ENCODE measurements at regions not wholly inside any gene's neighbourhood (a gene's known extent, or its start where the extent isn't known, plus 50 kb on each side); places are given as distances from the start of the nearest gene placed in this dataset.
A peak's percentile ranks its signal among the peaks of the same experiment; 100 is the strongest.
"Not testable (repeated sequence)": the region's sequence is repeated elsewhere in the genome, so short reads cannot be mapped to it uniquely, and the experiment has no call there.

DNA sequence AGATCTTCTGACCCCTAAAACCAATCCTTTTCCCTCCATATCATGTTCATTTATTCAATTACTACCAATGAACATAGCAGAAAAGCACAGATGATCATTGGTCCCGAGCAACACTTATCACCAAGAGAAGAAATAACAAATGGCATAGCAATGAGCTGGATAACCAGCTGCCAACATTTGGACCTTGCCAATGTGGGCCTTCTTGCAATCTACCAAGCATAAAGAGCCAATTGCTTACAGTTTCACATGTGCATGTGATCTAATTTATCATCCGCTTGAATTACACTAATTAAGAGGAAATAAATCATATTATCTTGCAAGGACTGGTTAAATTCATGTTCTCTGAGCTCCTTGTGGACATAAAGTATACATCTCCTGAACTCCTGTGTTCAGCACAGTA, 134.8 kb upstream of the HMGA2 start:
- no peak for DNase-seq

DNA sequence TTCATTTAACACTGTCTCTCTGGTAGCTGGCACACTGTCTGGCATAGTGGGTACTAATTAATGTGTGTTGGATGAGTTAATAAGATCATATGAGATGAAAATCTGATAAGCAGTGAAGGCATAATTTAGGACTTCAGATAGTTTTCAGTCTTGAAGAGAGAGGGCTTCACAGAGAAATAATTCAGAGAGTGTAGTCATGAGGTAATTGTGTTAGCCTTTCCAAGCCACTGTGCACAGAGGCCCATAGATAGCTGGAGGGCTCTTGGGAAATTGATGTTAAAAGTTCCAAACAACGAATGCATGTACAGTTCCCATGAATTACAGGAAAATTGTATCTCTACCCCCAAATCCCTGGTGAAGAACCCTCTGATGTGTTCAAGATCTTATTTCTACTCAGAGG, 133.8 kb upstream of the HMGA2 start:
- no peak for DNase-seq

DNA sequence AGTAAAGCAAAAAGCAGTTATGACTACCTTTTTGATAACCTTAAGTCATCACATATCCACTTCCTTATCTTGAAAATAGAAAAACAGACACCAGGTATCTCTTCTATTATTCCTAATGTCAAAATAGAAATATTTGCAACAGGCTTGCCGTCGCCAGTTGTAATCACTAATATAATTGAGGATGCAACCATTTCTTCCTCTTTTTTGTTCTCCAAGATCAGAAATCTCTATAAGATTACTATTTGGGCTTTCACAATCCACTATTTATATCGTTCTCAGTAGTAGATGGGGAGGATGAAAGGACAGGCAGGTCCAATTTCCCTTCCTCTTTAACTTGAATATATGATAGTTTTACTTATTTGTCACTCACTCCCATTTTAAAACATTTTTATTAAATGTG, 130.2 kb upstream of the HMGA2 start:
- no peak for DNase-seq

DNA sequence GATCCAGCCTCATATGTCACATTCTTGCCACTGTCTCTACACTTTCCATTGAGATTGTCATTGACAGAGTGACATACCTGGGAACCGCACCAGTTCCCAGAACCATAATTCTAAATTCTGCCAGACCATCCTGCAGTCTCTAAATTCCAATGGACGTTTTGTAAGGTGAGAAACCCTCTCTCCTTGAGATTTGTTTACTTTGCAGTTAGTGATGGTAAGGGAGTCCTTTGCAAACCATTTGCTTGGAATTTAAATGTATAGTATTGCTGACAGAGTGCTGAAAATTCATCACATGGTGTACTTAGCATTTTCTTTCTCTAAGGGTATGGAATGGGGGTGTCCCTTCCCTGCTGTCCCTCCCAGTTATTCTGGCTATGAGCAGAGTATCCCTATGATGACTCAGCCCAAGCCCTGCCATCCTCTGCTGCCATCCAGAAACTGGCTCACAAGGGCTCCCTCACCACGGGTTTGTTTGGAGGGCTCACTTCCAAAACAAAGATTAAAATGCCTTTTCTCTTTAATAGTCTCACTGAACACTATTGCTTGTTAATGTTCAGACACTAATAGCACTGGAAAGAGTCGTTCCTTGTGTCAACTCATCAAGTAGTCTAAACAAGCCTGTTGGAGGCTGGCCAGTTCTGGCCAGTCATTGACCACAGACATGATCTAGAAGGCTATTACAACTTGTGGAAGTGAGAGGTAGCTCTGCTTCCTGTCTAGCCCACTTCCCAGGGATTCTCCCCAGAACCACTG, 129.0 kb upstream of the HMGA2 start:
- DNase-seq = peak; percentile 87

DNA sequence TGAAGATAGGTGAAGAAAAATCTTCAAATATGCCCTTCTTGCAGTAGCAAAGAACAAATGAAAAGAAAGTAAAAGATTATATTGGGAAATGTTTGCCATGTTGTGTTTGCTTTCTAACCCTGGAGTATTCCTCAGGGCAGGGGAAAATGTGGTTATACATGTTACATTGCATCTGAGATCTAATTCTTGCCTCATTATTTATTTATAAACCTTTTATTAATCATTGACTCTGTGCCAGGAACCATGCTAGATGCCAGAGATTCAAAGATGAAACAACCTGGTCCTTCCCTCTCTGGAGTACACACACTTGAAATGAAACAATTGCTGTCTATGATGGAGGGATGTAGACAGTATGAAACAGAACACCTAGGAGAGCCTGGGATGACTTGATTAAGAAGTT, 128.1 kb upstream of the HMGA2 start:
- DNase-seq = no peak

DNA sequence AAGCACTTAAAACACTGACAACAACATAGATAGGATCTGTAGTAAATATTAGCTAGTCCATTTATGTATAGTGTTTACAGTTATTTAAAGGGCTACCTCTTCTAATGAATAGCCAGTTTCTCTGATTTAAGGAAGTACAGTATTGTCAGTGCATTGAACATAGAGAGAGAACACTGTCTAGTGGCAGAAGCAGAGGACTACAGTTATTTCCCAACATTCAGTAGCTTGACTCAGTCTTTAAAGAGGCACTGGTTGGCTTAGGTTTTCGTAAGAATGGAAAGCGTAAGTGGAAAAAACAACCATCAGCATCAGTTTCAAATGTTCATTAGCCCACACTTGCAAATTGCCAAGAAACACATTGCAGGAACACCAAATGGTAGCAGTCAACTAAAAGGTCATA, 125.0 kb upstream of the HMGA2 start:
- no peak for DNase-seq

DNA sequence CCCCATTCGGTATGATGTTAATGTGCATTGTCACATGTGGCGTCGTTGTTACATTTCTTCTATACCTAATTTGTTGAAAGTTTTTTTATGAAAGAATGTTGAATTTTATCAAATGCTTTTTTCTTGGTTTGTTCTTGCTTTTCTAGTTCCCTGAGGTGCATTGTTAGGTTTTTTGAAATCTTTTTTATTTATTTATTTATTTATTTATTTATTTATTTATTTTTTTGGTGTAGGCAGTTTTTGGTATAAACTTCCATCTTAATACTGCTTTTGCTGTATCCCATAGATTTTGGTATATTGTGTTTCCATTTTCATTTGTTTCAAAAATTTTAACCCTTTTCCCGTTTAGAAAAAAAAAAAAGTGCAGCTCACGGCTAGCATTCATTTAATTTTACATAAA, 121.1 kb upstream of the HMGA2 start:
- DNase-seq = no peak

DNA sequence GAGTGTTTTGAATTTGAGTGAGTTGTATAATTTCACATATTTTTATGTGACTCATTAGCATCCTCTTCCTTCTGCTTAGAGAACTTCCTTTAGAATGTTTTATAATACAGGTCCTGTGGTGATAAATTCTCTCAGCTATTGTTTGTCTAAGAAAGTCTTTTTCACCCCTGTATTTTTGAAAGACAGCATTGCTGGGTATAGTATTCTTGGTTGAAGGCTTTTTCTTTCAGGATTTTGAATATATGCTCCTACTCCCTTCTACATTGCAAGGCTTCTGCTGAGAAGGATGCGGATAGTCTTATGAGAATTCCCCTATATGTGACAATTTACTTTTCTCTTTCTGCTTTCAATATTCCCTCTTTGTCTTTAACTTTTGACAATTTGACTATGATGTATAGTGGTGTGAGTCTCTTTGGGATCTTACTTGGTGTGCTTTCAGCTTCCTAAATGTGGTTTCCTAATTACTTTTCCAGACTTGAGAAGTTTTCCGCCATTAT, 118.9 kb upstream of the HMGA2 start:
- no peak for DNase-seq

DNA sequence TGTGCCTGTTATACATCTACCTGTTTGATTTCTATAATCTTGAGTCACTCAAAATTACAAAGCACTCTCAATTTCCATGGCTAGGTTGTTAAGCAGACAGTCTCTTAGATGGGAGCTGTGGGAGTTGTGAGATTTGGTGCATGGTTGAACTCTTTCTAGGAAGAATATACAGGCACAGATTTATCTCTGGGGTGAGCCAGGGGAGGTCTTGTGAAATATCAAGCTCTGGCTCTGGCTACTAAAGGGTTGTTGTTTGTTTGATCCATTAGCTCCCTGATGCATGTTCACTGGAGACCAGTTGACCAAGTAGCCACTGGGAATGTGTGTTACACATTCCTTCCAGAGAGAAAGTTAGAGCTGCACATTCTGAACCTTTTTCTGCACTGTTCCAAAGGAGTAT, 117.2 kb upstream of the HMGA2 start:
- DNase-seq = no peak

DNA sequence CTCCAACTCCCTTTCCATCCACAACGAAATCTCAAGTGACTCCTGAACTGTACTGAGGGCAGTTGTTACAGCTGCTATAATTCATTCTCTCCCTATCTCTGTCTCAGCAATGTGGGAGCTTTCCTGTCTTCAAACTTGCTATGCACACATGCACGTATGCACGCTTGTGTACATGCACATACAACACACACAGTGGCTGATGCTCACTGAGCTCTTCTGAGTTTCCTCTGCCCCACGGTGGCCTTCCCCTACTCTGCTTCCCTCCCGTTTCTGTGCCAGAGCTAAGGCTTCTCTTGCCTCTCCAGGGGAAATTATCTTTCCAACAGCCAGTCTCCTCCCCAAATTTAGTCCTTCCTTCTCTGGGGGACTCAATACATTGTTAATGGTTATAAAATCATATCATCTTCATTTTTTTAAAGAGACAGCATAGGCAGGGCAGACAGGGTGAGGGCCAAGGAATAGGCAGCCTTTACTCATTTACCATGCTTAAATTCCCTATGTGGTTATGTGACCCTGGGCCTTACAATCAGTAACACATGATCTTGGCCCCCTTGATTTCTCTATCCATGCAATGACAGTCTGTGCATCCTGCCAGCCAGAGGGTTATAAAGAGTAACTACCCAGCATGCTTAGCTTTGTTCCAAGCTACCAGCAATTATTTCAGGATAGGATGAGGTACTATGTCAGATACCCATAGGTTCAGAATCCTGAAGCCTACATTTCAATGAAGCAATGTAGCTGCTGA, 111.9 kb upstream of the HMGA2 start:
- DNase-seq = no peak

DNA sequence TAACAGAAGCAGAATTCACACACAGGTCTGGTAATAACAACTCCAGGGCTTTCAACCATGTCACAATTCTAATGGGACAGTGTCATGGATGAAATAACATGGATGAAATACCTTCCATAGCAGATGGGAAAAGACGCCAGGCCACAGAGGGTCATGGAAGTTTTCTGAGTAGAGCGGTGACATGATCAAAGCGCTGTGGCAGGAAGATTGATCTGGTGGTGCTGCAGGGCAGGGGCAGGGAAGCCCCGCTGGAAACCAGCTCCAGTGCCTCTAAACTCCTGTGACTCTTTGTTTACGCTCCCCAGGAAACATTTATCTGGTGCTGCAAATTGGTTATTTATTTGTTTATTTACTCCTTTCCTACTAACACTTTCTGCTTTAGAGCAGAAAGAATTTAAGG, 108.3 kb upstream of the HMGA2 start:
- peak; percentile 85 for DNase-seq

DNA sequence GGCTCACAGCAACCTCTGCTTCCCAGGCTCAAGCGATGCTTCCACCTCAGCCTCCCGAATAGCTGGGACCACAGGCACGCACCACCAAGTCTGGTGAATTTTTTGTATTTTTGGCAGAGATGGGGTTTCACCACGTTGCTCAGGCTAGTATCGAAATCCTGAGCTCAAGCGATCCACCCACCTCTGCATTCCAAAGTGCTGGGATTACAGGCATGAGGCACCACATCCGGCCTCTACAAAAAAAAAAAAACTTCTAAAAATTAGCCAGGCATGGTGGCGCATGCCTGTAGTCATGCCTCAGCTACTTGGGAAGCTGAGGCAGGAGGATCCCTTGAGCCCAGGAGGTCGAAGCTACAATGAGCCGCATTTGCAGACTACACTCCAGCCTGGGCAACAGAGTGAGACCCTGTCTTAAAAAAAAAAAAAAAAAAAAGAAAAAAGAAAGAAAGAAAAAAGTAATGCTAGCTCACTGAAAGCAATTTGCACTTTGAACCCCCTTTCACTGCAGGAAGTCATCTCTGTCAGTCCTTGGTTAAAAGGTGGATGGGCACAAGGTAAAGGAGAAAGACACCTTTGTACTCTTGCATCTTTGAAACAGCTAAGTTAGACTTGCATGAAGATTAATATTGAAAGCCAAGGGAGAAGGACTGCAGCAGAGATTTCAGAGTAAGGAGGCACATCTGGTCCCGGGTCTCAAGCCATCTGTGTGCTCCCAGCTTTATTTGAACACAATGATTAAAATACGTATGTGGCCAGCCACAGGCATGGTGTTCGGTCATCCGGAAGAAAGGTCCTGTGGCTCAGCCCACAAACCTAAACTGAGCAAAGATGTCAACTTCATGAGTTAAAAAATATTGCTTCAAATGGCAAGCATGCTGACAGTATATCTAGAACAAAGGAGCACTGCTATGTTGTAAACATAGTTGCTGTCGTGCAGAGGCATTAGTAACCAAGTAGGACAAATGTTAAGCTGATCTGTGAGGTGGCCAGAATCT, 103.8 kb upstream of the HMGA2 start:
- no peak for DNase-seq

DNA sequence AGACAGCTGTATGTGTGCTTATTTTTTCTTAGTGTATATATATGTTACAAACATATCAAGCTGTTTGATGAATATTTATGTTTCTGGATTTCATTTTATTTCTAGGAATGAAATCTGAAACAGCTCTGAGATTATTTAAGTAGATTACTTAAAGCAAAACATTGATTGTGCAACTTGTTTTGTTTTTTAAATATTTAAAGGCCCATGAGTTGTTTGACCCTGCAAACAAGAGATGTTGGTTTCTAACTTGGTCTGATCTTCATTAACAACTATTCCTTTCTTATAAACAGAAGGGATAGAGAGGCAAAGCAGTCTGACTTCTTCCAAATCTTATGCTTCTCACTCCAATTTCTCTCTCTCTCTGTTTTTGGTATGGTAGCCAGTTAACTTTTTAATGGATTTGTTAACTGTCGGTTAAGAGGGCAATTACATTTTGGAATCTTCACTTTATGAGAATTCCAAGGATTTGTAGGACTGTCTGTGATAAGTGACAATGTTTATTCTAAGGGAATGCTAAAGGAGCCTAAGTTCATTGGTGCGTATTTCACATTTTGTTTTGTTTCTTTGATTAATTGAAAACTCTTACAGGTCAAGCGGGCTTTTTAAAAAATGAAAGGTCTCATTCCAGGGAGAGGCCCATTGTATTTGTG, 102.6 kb upstream of the HMGA2 start:
- no peak for DNase-seq

DNA sequence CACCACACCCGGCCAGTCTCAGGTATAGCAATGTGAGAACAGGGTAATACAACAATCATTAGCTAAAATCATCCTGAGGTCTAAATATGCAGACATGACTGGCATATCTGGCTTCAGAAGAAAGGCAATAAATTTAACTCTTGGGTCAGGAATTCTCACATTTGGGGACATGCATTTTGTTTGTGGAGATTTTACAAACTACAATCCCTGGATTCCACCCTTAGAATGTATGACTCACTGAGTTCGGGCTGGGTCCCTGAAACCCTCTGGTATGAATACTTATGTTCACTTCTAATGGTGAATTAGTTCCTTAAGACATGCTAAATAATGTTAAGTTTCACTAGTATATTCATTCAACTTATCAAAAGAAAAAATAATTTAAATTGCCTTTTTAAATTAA, 98.9 kb upstream of the HMGA2 start:
- no peak for DNase-seq

DNA sequence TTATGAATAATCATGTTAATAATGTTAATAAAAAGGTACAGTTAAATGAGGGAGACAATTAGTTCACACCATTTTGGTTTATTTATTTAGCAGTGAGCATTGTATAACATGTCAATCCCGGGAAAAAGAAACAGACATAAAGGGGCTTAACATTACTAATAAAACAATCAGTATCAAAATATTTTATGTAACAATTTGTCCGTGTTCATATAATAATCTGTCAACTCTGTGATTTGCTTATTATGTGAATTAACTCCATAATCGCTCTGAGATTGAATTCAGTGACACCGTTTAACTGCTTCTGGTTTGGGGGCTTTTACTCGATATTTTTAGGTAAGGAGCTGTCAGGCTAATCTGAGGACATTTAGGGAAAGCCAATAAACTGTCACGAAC, 95.8 kb upstream of the HMGA2 start:
- no peak for DNase-seq

DNA sequence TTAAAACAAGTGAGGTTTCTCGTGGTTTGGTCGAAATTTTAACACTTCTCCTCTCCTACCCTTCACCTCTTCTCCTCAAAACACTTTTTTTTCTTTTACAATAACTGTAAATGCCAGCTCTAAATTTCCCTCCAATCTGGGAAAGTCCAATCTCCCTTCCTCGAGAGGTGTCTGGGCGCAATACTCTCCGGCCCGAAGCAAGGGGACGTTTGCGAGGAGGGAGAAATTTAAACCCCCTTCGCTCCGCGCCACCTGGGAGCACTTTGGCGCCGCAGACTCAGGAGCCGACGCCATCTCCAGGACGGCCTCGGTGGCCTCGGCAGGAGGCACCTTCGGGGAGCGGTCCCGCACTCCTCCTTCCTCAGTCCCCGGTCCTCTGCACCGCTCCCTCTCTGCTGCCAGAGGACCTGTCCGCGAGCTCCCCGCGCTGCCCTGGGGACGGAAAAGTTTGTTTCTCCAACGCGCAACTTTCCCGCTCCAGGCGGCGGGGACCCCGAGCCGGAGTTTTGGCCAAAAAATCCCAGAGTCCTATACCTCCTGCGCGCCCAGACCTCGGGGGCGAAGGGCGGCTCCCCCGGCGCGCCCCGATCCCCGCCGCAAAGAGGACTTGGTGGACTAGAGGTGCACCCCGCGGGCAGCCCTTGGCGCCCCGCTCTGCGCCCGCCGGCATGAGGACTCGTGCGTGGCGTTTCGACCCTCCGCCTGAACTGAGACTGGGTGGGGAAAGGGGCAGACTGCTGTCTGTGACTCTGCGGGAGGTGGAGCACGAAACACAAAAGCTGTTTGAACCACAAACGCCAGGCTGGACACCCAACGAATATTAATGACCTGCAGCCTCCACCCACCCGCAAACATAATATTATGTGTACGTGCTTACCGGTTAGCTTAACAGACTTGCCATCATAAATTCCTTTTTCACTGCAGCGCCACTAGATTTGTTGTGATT, 95.2 kb upstream of the HMGA2 start:
- peak; percentile 87 for DNase-seq

DNA sequence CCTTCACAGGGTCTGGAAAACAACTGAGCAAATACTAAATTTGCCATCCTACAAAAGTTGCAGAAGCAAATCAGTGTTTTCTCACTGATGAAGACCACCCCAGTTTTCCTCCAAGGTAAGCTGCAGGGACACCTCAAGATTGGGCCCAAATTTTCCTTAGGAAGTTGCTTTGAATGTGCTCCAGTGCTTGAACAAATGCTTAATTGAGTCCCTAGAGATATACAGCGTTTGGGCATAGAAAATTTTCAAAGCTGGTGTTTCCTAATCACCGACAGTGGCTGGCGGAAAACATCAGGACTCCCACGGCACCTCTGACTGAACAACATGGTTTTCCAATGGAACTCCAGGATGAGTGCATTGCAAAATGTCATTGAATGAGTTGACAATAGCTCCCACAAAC, 92.5 kb upstream of the HMGA2 start:
- DNase-seq = no peak

DNA sequence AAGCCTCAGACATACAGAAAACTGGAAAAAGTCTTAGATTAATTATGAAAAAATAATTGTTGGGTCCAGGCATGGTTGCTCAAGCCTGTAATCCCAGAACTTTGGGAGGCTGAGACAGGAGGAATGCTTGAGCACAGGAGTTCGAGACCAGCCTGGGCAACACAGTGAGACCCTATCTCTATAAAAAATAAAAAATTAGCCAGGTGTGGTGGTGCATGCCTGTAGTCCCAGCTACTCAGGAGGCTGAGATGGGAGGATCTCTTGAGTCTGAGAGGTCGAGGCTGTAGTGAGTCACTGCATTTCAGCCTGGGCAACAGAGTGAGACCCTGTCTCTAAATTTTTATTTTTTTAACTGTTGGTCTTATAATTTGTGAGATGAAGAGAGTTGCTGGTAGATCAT, 90.6 kb upstream of the HMGA2 start:
- DNase-seq = not testable (repeated sequence)

DNA sequence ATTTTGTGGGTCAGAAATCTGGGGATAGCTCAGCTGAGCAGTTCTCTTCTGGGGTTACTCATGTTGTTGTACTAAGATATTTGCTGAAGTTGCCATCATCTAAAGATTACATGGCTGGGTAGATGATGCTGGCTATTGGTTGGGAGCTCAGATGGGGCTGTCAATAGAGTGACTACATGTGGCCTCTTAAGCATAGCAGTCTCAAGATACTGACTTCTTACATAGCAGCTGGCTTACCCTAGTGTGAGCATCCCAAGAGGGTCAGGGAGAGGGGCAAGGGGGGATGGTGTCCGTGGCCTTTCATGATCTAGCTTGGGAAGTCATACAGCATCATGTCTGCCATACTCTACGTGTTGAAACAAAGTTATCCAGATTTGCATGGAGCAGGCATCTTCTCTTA, 90.1 kb upstream of the HMGA2 start:
- no peak for DNase-seq

DNA sequence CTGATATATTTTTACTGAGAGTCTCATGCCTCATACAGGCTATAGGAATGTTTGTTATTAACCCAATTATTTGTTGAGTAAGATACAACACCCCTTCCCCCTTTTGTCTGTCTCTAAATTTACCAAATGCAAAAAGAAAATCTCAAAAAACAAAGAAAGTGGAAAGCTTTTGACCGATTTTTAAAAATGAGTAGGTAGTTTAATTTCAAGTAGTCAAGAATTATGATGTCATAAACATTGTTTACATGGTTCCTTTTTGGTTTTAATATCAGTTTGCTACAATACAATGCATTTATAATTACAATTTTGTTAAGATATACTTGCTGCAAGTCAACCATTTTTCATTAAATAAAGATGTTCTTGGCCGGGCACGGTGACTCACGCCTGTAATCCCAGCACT, 84.7 kb upstream of the HMGA2 start:
- DNase-seq = no peak

DNA sequence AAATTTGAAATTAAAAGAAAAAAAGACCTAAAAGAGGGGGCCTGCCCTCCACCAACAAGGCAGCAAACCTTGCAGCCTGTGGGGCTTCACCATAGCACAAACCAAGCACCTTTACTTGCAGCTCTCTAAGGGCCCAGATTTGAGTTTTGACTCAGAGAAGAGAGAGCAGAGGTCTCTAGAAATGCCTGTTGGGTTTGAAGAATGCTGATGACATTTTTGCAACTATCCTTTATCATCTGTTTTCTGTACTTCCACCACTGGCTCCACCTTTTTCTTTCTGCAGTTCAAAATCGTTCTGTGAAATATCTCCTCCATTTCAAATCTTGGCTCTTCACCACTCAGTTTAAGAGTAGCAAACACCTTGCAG, 83.8 kb upstream of the HMGA2 start:
- no peak for DNase-seq

Measured in islet precursor cell (in vitro differentiated cells).